ENCODE measurements at regions not wholly inside any gene's neighbourhood (a gene's known extent, or its start where the extent isn't known, plus 50 kb on each side); places are given as distances from the start of the nearest gene placed in this dataset.

DNA sequence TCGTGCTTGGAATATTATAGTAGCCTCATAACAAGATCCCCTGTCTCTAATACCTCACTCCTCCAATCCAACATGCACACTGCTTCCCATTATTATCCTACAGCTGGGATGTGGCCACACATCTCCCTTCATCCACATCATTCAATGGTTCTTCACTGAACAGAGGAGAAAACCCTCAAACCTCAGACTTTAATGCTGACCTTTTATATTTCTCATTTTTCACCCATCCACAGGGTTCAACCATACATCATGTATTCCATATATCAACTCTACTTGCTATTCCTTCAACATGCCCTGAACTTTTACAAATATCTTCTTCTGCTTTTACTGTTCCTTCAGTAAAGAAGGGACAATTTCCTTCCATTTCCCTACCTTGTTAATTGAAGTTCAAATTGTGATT, 396.8 kb downstream of the TLE4 start:
- H3K14ac ChIP-seq (ENCODE audit: insufficient read depth, low read length), result no peak overlapping the region
- Mint-ChIP-seq H3K4me1 (no peaks in the 10 kb centered on the region), H3K9me3 (no peaks in the 10 kb centered on the region), H3K36me3 (ENCODE audit: insufficient read depth in 1 of 3, low read depth in 3 of 3) (no peaks in the 10 kb centered on the region; a peak in 1 of 7 replicates), H3K27ac (no peak overlapping the region), H3K4me3 (no peak overlapping the region), H3K27me3 (ENCODE audit: low read depth) (peaks cover 70% of the 10 kb centered on the region)
- H2BK15ac ChIP-seq (ENCODE audit: low read depth, low read length), result no peak overlapping the region
- H3K23ac ChIP-seq (ENCODE audit: insufficient read length, low read depth, low read length), result no peak overlapping the region
- H3K23me2 ChIP-seq (ENCODE audit: insufficient read length, low read depth, low read length, poor library complexity, severe bottlenecking), result no peaks in the 10 kb centered on the region
- H3K4me1 ChIP-seq (ENCODE audit: insufficient read depth, low read length), result no peaks in the 10 kb centered on the region
- H3K79me2 ChIP-seq (ENCODE audit: insufficient read depth, low read length), result no peaks in the 10 kb centered on the region
- no peaks in the 10 kb centered on the region for H3K9me3 ChIP-seq (ENCODE audit: control insufficient read depth, low read depth, low read length)
- no peak overlapping the region for H2BK20ac ChIP-seq (ENCODE audit: low read depth, low read length, poor library complexity, severe bottlenecking)
- no peak for DNase-seq
- no peaks in the 10 kb centered on the region for H4K20me1 ChIP-seq (ENCODE audit: control insufficient read depth, insufficient read depth, insufficient read length)
- H2BK5ac ChIP-seq (ENCODE audit: insufficient read length, low read length), result no peak overlapping the region
- no peak overlapping the region for H3K9ac ChIP-seq (ENCODE audit: extremely low read depth, insufficient read length, low read length)
- H4K91ac ChIP-seq (ENCODE audit: insufficient read length, low read depth, low read length), result no peak overlapping the region
- TF ChIP-seq, protein P1, sequence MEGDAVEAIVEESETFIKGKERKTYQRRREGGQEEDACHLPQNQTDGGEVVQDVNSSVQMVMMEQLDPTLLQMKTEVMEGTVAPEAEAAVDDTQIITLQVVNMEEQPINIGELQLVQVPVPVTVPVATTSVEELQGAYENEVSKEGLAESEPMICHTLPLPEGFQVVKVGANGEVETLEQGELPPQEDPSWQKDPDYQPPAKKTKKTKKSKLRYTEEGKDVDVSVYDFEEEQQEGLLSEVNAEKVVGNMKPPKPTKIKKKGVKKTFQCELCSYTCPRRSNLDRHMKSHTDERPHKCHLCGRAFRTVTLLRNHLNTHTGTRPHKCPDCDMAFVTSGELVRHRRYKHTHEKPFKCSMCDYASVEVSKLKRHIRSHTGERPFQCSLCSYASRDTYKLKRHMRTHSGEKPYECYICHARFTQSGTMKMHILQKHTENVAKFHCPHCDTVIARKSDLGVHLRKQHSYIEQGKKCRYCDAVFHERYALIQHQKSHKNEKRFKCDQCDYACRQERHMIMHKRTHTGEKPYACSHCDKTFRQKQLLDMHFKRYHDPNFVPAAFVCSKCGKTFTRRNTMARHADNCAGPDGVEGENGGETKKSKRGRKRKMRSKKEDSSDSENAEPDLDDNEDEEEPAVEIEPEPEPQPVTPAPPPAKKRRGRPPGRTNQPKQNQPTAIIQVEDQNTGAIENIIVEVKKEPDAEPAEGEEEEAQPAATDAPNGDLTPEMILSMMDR (conservative IDR thresholded peaks at IDR 0.05), result no peak
- H4K8ac ChIP-seq (replicated peaks; ENCODE audit: insufficient read length, low read depth, low read length), result no peak overlapping the region
- H3K18ac ChIP-seq (ENCODE audit: insufficient read length, low read depth, low read length), result no peak overlapping the region
- no peak overlapping the region for H2BK12ac ChIP-seq (ENCODE audit: insufficient read length, low read depth, low read length)
- H4K5ac ChIP-seq (ENCODE audit: insufficient read length, low read depth, low read length), result no peak overlapping the region
- no CpG with 5 or more reads among the region's 1 CpG for WGBS (ENCODE audit: extremely low coverage, insufficient read length, low lambda C conversion rate)
- no peak overlapping the region for H3K56ac ChIP-seq (ENCODE audit: insufficient read length, low read depth, low read length)
- H2AFZ ChIP-seq (ENCODE audit: low read length), result no peak overlapping the region
- H3K79me1 ChIP-seq (ENCODE audit: insufficient read depth, low read depth, low read length, poor library complexity, severe bottlenecking), result no peaks in the 10 kb centered on the region
- no peak overlapping the region for H3T11ph ChIP-seq (ENCODE audit: low read length)
- H2AK5ac ChIP-seq (ENCODE audit: insufficient read length, low read length), result no peak overlapping the region
- H3K27me3 ChIP-seq (ENCODE audit: insufficient read depth, low read length), result peaks cover 7% of the 10 kb centered on the region; the same call in 1 of the 2 replicates
- no peak overlapping the region for H3K4ac ChIP-seq (ENCODE audit: low read depth, low read length)
- H2BK120ac ChIP-seq (ENCODE audit: low read depth, low read length, poor library complexity, severe bottlenecking), result no peak overlapping the region
- no peak overlapping the region for H3K4me2 ChIP-seq (ENCODE audit: insufficient read depth, insufficient read length, low read length)
- no peak overlapping the region for H3K27ac ChIP-seq (ENCODE audit: insufficient read length, low read depth, low read length)

All from H9 (cell line).